HEK293 (cell line): ENCODE measurements at regions not wholly inside any gene's neighbourhood (a gene's known extent, or its start where the extent isn't known, plus 50 kb on each side); places are given as distances from the start of the nearest gene placed in this dataset.

Experiments
- CTCF ChIA-PET: fragments of 350-600 bp; formaldehyde crosslinking; extraction: SDS; loops from one replicate; lab custom pipeline; 2021; ENCODE audit warnings: antibody characterized with exemption; lab: Yijun Ruan, JAX
- POLR2A ChIA-PET: fragments of 300-600 bp; formaldehyde crosslinking; extraction: SDS; loops from one replicate; lab custom pipeline; 2020; ENCODE audit warnings: antibody characterized with exemption, inconsistent platforms; lab: Yijun Ruan, JAX
- H3K27ac ChIP-seq: fragments of 200-500 bp; sonication (Bioruptor generic); 2 replicates; pipeline ENCODE4 v1.5.1; 2014; ENCODE audit warnings: low read depth, low read length, control low read depth, inconsistent platforms; ENCODE audit errors: extremely low read depth
- H3K36me3 ChIP-seq, 2 experiments: fragments of 200-500 bp in 1 of 2; sonication (Bioruptor generic) in 1 of 2; 1 replicate in 1 of 2; 2 replicates in 1 of 2; pipeline ENCODE4 v1.5.1; 2014 to 2017; ENCODE audit warnings: inconsistent platforms in 2 of 2, low read length in 2 of 2; ENCODE audit not compliant: control insufficient read depth in 2 of 2, insufficient read depth in 1 of 2
- H3K4me1 ChIP-seq: fragments of 200-500 bp; sonication (Bioruptor generic); 2 replicates; pipeline ENCODE4 v1.5.1; 2014; ENCODE audit warnings: mild to moderate bottlenecking, low read length, inconsistent platforms; ENCODE audit not compliant: control insufficient read depth, insufficient read depth
- H3K4me3 ChIP-seq: 2 replicates; pipeline ENCODE4 v1.5.1; 2011; ENCODE audit warnings: low read depth, mild to moderate bottlenecking, control low read depth, low read length, moderate library complexity
- H3K9me3 ChIP-seq: fragments of 200-500 bp; sonication (Bioruptor generic); 2 replicates; pipeline ENCODE4 v1.5.1; 2014; ENCODE audit warnings: low read depth, low read length, inconsistent platforms; ENCODE audit not compliant: control insufficient read depth, insufficient read depth
- BCL6B ChIP-seq: fragments of 450-650 bp; formaldehyde crosslinking; IDR thresholded peaks from 2 replicates; pipeline ENCODE4 v1.5.1; 2017; ENCODE audit warnings: missing biosample characterization, missing genetic modification characterization
- IKZF3 ChIP-seq: fragments of 450-650 bp; IDR thresholded peaks from 2 replicates; pipeline ENCODE4 v1.5.0; 2018; ENCODE audit warnings: missing biosample characterization, mild to moderate bottlenecking, missing genetic modification characterization, moderate library complexity
- ZNF23 ChIP-seq: fragments of 450-650 bp; formaldehyde crosslinking; IDR thresholded peaks from 2 replicates; pipeline ENCODE4 v1.5.1; 2016; ENCODE audit warnings: missing biosample characterization, missing genetic modification characterization, borderline replicate concordance
- ZNF558 ChIP-seq: fragments of 450-650 bp; formaldehyde crosslinking; IDR thresholded peaks from 2 replicates; pipeline ENCODE4 v1.5.1; 2016; ENCODE audit warnings: missing biosample characterization, missing genetic modification characterization

GRCh38 chr2:10499275-10499907 is 51.3 kb upstream of the ODC1 start:
- POLR2A ChIA-PET: no interaction called here
- TF ChIP-seq ZNF23 (tag by site-specific recombination): no peak
- no peak for TF ChIP-seq ZNF558 (tag by site-specific recombination)
- TF ChIP-seq, all 188 proteins: peak for 0
- Histone ChIP-seq H3K9me3 (no peaks in the 10 kb centered on the region), H3K27ac (no peak overlapping the region), H3K36me3 (no peaks in the 10 kb centered on the region), H3K4me1 (no peaks in the 10 kb centered on the region), H3K4me3 (no peak overlapping the region)
- CTCF ChIA-PET: no interaction called here

GRCh38 chr2:10498525-10499274 is 50.6 kb upstream of the ODC1 start:
- TF ChIP-seq BCL6B: no peak
- TF ChIP-seq IKZF3 (tag by site-specific recombination): no peak
- ChIA-PET POLR2A (interaction anchor here (0.9 kb wide), 1 partner anchor 50 kb away, joined by 3 read pairs; the partner anchor contains the start of gene ODC1), CTCF (interaction anchor here (0.7 kb wide), 1 partner anchor 51 kb away, joined by 3 read pairs; no protein-coding TSS in a partner anchor)
- Histone ChIP-seq H3K4me1 (no peaks in the 10 kb centered on the region), H3K9me3 (no peaks in the 10 kb centered on the region), H3K36me3 (no peaks in the 10 kb centered on the region), H3K27ac (no peak overlapping the region), H3K4me3 (no peak overlapping the region)
